K562 (cell line): ENCODE measurements at regions not wholly inside any gene's neighbourhood (a gene's known extent, or its start where the extent isn't known, plus 50 kb on each side); places are given as distances from the start of the nearest gene placed in this dataset.

Experiments
- BCL6 ChIP-seq: fragments of 250-450 bp; sonication (Bioruptor Pico); IDR thresholded peaks from 2 replicates; pipeline ENCODE4 v1.4.0; 2020
- MEIS2 ChIP-seq: fragments of 450-650 bp; IDR thresholded peaks from 2 replicates; pipeline ENCODE4 v1.6.1; 2014; ENCODE audit warnings: mild to moderate bottlenecking; ENCODE audit not compliant: partially characterized antibody
- SIRT6 ChIP-seq: IDR thresholded peaks from one replicate; pipeline ENCODE4 v1.6.1; 2012; ENCODE audit warnings: low read depth, mild to moderate bottlenecking, control low read depth, inconsistent platforms, low read length, moderate library complexity
- TCF3 ChIP-seq: sonication (generic); formaldehyde crosslinking; IDR thresholded peaks from 2 replicates; pipeline ENCODE4 v1.4.0; 2020; ENCODE audit warnings: mild to moderate bottlenecking, missing genetic modification reagents
- ZNF224 ChIP-seq: sonication (generic); formaldehyde crosslinking; IDR thresholded peaks from 2 replicates; pipeline ENCODE4 v1.8.0; 2022; ENCODE audit warnings: mild to moderate bottlenecking, missing genetic modification reagents
- ZNF347 ChIP-seq: fragments of 450-650 bp; formaldehyde crosslinking; IDR thresholded peaks from 2 replicates; pipeline ENCODE4 v1.4.0; 2020; ENCODE audit warnings: low read depth, mild to moderate bottlenecking, moderate library complexity
- ZNF41 ChIP-seq: fragments of 250-450 bp; sonication (Bioruptor Pico); conservative IDR thresholded peaks from 2 replicates; pipeline ENCODE4 v1.4.0; 2020; ENCODE audit warnings: mild to moderate bottlenecking
- TF ChIP-seq, protein P1 (sequence below), 2 experiments: fragments of 450-650 bp in 1 of 2; sonication (generic) in 1 of 2; formaldehyde crosslinking in 1 of 2; IDR thresholded peaks in 1 of 2; conservative IDR thresholded peaks in 1 of 2; 2 replicates each; pipeline versions ENCODE4 v1.6.1 to v1.8.1; 2016 to 2023; ENCODE audit warnings: mild to moderate bottlenecking in 2 of 2, moderate library complexity in 2 of 2, inconsistent platforms in 1 of 2, missing genetic modification reagents in 1 of 2
- TF ChIP-seq, protein P2 (sequence below): fragments of 250-450 bp; sonication (Bioruptor Pico); IDR thresholded peaks from 2 replicates; pipeline ENCODE4 v1.5.0; 2020; ENCODE audit warnings: mild to moderate bottlenecking, borderline replicate concordance
- TF ChIP-seq, protein P3 (sequence below): fragments of 200-800 bp; sonication (Bioruptor generic); IDR thresholded peaks from 2 replicates; pipeline ENCODE4 v1.6.1; 2016; ENCODE audit warnings: missing genetic modification characterization, missing compliant biosample characterization
- TF ChIP-seq, protein P4 (sequence below): IDR thresholded peaks from 2 replicates; pipeline ENCODE4 v1.6.1; 2016; ENCODE audit warnings: missing genetic modification characterization, missing compliant biosample characterization

DNA sequence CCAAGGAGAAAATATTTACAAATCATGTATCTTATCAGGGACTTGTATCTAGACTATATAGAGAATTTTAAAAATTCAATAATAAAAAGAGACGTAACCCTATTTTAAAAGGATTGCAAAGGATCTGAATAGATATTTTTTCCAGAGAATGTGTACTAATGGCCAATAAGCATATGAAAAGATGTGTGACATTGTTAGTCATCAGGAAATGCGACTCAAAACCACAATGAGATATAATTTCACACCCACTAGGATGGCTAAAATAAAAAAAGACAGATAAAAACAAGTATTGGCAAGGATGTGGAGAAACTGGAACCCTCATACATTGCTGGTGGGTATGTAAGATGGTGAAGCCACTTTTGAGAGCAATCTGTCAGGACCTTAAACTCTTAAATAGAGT, 141.9 kb upstream of the BMP4 start (continued):
- TF ChIP-seq, protein P1, sequence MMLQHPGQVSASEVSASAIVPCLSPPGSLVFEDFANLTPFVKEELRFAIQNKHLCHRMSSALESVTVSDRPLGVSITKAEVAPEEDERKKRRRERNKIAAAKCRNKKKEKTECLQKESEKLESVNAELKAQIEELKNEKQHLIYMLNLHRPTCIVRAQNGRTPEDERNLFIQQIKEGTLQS (IDR thresholded peaks at IDR 0.05): no peak
- TF ChIP-seq, protein P1 (CRISPR knock-in tag; conservative IDR thresholded peaks at IDR 0.05): no peak
- TF ChIP-seq ZNF41 (CRISPR knock-in tag): no peak
- TF ChIP-seq, protein P2, sequence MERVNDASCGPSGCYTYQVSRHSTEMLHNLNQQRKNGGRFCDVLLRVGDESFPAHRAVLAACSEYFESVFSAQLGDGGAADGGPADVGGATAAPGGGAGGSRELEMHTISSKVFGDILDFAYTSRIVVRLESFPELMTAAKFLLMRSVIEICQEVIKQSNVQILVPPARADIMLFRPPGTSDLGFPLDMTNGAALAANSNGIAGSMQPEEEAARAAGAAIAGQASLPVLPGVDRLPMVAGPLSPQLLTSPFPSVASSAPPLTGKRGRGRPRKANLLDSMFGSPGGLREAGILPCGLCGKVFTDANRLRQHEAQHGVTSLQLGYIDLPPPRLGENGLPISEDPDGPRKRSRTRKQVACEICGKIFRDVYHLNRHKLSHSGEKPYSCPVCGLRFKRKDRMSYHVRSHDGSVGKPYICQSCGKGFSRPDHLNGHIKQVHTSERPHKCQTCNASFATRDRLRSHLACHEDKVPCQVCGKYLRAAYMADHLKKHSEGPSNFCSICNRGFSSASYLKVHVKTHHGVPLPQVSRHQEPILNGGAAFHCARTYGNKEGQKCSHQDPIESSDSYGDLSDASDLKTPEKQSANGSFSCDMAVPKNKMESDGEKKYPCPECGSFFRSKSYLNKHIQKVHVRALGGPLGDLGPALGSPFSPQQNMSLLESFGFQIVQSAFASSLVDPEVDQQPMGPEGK: no peak
- TF ChIP-seq, protein P3, sequence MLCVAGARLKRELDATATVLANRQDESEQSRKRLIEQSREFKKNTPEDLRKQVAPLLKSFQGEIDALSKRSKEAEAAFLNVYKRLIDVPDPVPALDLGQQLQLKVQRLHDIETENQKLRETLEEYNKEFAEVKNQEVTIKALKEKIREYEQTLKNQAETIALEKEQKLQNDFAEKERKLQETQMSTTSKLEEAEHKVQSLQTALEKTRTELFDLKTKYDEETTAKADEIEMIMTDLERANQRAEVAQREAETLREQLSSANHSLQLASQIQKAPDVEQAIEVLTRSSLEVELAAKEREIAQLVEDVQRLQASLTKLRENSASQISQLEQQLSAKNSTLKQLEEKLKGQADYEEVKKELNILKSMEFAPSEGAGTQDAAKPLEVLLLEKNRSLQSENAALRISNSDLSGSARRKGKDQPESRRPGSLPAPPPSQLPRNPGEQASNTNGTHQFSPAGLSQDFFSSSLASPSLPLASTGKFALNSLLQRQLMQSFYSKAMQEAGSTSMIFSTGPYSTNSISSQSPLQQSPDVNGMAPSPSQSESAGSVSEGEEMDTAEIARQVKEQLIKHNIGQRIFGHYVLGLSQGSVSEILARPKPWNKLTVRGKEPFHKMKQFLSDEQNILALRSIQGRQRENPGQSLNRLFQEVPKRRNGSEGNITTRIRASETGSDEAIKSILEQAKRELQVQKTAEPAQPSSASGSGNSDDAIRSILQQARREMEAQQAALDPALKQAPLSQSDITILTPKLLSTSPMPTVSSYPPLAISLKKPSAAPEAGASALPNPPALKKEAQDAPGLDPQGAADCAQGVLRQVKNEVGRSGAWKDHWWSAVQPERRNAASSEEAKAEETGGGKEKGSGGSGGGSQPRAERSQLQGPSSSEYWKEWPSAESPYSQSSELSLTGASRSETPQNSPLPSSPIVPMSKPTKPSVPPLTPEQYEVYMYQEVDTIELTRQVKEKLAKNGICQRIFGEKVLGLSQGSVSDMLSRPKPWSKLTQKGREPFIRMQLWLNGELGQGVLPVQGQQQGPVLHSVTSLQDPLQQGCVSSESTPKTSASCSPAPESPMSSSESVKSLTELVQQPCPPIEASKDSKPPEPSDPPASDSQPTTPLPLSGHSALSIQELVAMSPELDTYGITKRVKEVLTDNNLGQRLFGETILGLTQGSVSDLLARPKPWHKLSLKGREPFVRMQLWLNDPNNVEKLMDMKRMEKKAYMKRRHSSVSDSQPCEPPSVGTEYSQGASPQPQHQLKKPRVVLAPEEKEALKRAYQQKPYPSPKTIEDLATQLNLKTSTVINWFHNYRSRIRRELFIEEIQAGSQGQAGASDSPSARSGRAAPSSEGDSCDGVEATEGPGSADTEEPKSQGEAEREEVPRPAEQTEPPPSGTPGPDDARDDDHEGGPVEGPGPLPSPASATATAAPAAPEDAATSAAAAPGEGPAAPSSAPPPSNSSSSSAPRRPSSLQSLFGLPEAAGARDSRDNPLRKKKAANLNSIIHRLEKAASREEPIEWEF (CRISPR knock-in tag): no peak
- no peak for TF ChIP-seq SIRT6
- no peak for TF ChIP-seq ZNF347 (CRISPR knock-in tag)
- no peak for TF ChIP-seq BCL6 (CRISPR knock-in tag)
- TF ChIP-seq ZNF224 (CRISPR knock-in tag): no peak
- no peak for TF ChIP-seq TCF3 (CRISPR knock-in tag)
- no peak for TF ChIP-seq MEIS2
- TF ChIP-seq, protein P4, sequence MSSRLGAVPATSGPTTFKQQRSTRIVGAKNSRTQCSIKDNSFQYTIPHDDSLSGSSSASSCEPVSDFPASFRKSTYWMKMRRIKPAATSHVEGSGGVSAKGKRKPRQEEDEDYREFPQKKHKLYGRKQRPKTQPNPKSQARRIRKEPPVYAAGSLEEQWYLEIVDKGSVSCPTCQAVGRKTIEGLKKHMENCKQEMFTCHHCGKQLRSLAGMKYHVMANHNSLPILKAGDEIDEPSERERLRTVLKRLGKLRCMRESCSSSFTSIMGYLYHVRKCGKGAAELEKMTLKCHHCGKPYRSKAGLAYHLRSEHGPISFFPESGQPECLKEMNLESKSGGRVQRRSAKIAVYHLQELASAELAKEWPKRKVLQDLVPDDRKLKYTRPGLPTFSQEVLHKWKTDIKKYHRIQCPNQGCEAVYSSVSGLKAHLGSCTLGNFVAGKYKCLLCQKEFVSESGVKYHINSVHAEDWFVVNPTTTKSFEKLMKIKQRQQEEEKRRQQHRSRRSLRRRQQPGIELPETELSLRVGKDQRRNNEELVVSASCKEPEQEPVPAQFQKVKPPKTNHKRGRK (tag): no peak
